IMR-90 (cell line): ENCODE measurements at regions not wholly inside any gene's neighbourhood (a gene's known extent, or its start where the extent isn't known, plus 50 kb on each side); places are given as distances from the start of the nearest gene placed in this dataset.

ENCODE experiments used
- BHLHE40 ChIP-seq: fragments of 150-350 bp; IDR thresholded peaks from 2 replicates; pipeline ENCODE4 v1.6.1; 2016; ENCODE audit warnings: mild to moderate bottlenecking, low read depth, low read length
- CEBPB ChIP-seq: IDR thresholded peaks from 2 replicates; pipeline ENCODE4 v1.6.1; 2012; ENCODE audit warnings: low read depth, low read length, improper control_type of control experiment
- CTCF ChIP-seq: conservative IDR thresholded peaks from 2 replicates; pipeline ENCODE4 v1.5.1; 2012; ENCODE audit warnings: mild to moderate bottlenecking, low read depth, low read length, improper control_type of control experiment
- ELK1 ChIP-seq: fragments of 150-350 bp; IDR thresholded peaks from 2 replicates; pipeline ENCODE4 v1.6.1; 2016; ENCODE audit warnings: low read depth, mild to moderate bottlenecking, low read length, moderate library complexity, borderline replicate concordance
- FOS ChIP-seq: fragments of 150-350 bp; IDR thresholded peaks from 2 replicates; pipeline ENCODE4 v1.6.1; 2016; ENCODE audit warnings: low read depth, low read length
- MAFK ChIP-seq: IDR thresholded peaks from 2 replicates; pipeline ENCODE4 v1.6.1; 2012; ENCODE audit warnings: low read depth, low read length, improper control_type of control experiment
- MAZ ChIP-seq: IDR thresholded peaks from 2 replicates; pipeline ENCODE4 v1.6.1; 2012; ENCODE audit warnings: low read depth, mild to moderate bottlenecking, low read length, improper control_type of control experiment, moderate library complexity, borderline replicate concordance
- MXI1 ChIP-seq: IDR thresholded peaks from 2 replicates; pipeline ENCODE4 v1.6.1; 2012; ENCODE audit warnings: low read depth, mild to moderate bottlenecking, low read length, moderate library complexity, borderline replicate concordance
- NFE2L2 ChIP-seq: fragments of 150-350 bp; IDR thresholded peaks from 2 replicates; pipeline ENCODE4 v1.6.1; 2016; ENCODE audit warnings: low read depth, mild to moderate bottlenecking, low read length
- POLR2A ChIP-seq: IDR thresholded peaks from 2 replicates; pipeline ENCODE4 v1.6.1; 2012; ENCODE audit warnings: mild to moderate bottlenecking, low read depth, low read length
- RAD21 ChIP-seq: IDR thresholded peaks from 2 replicates; pipeline ENCODE4 v1.6.1; 2012; ENCODE audit warnings: low read length, improper control_type of control experiment
- RFX5 ChIP-seq: IDR thresholded peaks from 2 replicates; pipeline ENCODE4 v1.8.0; 2012; ENCODE audit warnings: low read depth, mild to moderate bottlenecking, low read length, moderate library complexity

- TF ChIP-seq CTCF, result no peak
- TF ChIP-seq POLR2A, result no peak
- TF ChIP-seq MAZ, result no peak
- no peak for TF ChIP-seq FOS
- TF ChIP-seq NFE2L2, result no peak
- no peak for TF ChIP-seq ELK1
- TF ChIP-seq BHLHE40, result no peak
- TF ChIP-seq MAFK, result no peak
- no peak for TF ChIP-seq RFX5
- no peak for TF ChIP-seq RAD21
- no peak for TF ChIP-seq MXI1
- TF ChIP-seq CEBPB, result no peak
These were observed 234.4 kb upstream of the MCHR2 start for GRCh38 chr6:100228437-100228833.
